ENCODE measurements at regions not wholly inside any gene's neighbourhood (a gene's known extent, or its start where the extent isn't known, plus 50 kb on each side); places are given as distances from the start of the nearest gene placed in this dataset.

- Histone ChIP-seq H3K27ac (ENCODE audit: low read depth, low read length) (no peak overlapping the region), H3K27me3 (replicated peaks in 1 of 4; ENCODE audit: control insufficient read depth in 3 of 4, extremely low read depth in 1 of 4, insufficient read depth in 3 of 4, low read length in 3 of 4) (no peaks in the 10 kb centered on the region; a peak in 1 of 7 replicates), H4K5ac (ENCODE audit: insufficient read length, low read depth, low read length) (no peak overlapping the region), H4K91ac (replicated peaks; ENCODE audit: insufficient read length, low read length) (no peak overlapping the region), H2AK5ac (ENCODE audit: low read depth, low read length) (no peak overlapping the region), H2BK20ac (ENCODE audit: low read length) (no peak overlapping the region), H3K79me2 (ENCODE audit: control insufficient read depth in 1 of 2, insufficient read depth in 2 of 2, low read length in 2 of 2) (no peaks in the 10 kb centered on the region), H3K9ac (replicated peaks in 1 of 4; ENCODE audit: extremely low read depth in 1 of 4, low read depth in 3 of 4, low read length in 3 of 4) (no peak overlapping the region), H3K23ac (ENCODE audit: insufficient read length) (no peak overlapping the region), H4K20me1 (replicated peaks in 1 of 2; ENCODE audit: control insufficient read depth in 1 of 2, insufficient read depth in 2 of 2, low read length in 2 of 2) (no peaks in the 10 kb centered on the region), H3K9me3 (ENCODE audit: insufficient read depth in 2 of 2, low read depth in 1 of 2, low read length in 1 of 2) (no peaks in the 10 kb centered on the region), H3K79me1 (ENCODE audit: low read depth, low read length) (no peaks in the 10 kb centered on the region), H4K8ac (ENCODE audit: extremely low read depth, insufficient read depth, low read length) (no peak overlapping the region; the same call in 1 of the 2 replicates), H3K4ac (replicated peaks; ENCODE audit: insufficient read length, low read depth, low read length) (no peak overlapping the region), H3K4me2 (ENCODE audit: insufficient read depth in 1 of 2, low read depth in 2 of 2, low read length in 2 of 2) (no peak overlapping the region), H3K4me1 (replicated peaks in 1 of 4; ENCODE audit: control insufficient read depth in 3 of 4, insufficient read depth in 4 of 4, low read length in 3 of 4) (no peaks in the 10 kb centered on the region), H2BK5ac (ENCODE audit: low read depth, low read length) (no peak overlapping the region), H2BK120ac (replicated peaks; ENCODE audit: low read depth, low read length) (no peak overlapping the region), H3K36me3 (ENCODE audit: control insufficient read depth in 2 of 4, insufficient read depth in 4 of 4, low read length in 3 of 4) (no peaks in the 10 kb centered on the region), H3K56ac (replicated peaks; ENCODE audit: insufficient read length, low read depth, low read length) (no peak overlapping the region), H2BK15ac (ENCODE audit: low read length) (no peak overlapping the region), H3K14ac (ENCODE audit: insufficient read length) (no peak overlapping the region), H3K23me2 (ENCODE audit: low read depth, low read length) (peaks cover 14% of the 10 kb centered on the region), H3K18ac (ENCODE audit: extremely low read depth, low read length) (no peak overlapping the region), H3K4me3 (ENCODE audit: extremely low read depth in 1 of 4, insufficient read depth in 2 of 4, low read depth in 3 of 4, low read length in 4 of 4) (no peak overlapping the region), H2BK12ac (ENCODE audit: low read depth, low read length) (no peak overlapping the region), H2AFZ (ENCODE audit: low read length) (no peak overlapping the region)
- DNase-seq (ENCODE audit: low read depth in 1 of 2, low spot score in 2 of 2) (no peak), FAIRE-seq (no peak)
- no peak for TF ChIP-seq CHD1 (IDR thresholded peaks at IDR 0.05; ENCODE audit: low read depth, low read length)
- no peak for TF ChIP-seq CEBPB (IDR thresholded peaks at IDR 0.05; ENCODE audit: low read depth, low read length)
- POLR2A ChIA-PET (ENCODE audit: partially characterized antibody): no interaction called here
- CTCF ChIA-PET (ENCODE audit: partially characterized antibody): interaction anchor here (1.1 kb wide), 1 partner anchor 17 kb away, joined by 3 read pairs; no protein-coding TSS in a partner anchor
- WGBS, 2 experiments (ENCODE audit: extremely low coverage in 1 of 2, insufficient coverage in 1 of 2, insufficient read length in 1 of 2, insufficient replicate concordance in 2 of 2, low coverage in 1 of 2, low lambda C conversion rate in 2 of 2, missing lambda C conversion rate in 1 of 2): 90% methylated on average over 10 of the region's 10 CpGs; no CpG with 5 or more reads in 1 of the 2 experiments
Measured at GRCh38 chr5:2283481-2284045, 400.8 kb upstream of the IRX4 start.

Data from H1 (cell line).